HFFc6 (cell line): ENCODE measurements at regions not wholly inside any gene's neighbourhood (a gene's known extent, or its start where the extent isn't known, plus 50 kb on each side); places are given as distances from the start of the nearest gene placed in this dataset.

Experiments used
- DNase-seq: peaks from one replicate; pipeline ENCODE4 v3.0.0-alpha.2; 2018
- H3K27ac Mint-ChIP-seq: 2 replicates; pipeline ENCODE4 v1.8.0; 2020; ENCODE audit warnings: mild to moderate bottlenecking, mixed read lengths
- H3K27me3 Mint-ChIP-seq: 2 replicates; pipeline ENCODE4 v1.8.0; 2021; ENCODE audit warnings: mild to moderate bottlenecking, moderate library complexity, mixed read lengths; ENCODE audit not compliant: insufficient read depth
- H3K36me3 Mint-ChIP-seq: 2 replicates; pipeline ENCODE4 v1.8.0; 2021; ENCODE audit warnings: low read depth, mixed read lengths
- H3K4me1 Mint-ChIP-seq: 2 replicates; pipeline ENCODE4 v1.8.0; 2020; ENCODE audit warnings: low read depth, mixed read lengths
- H3K4me3 Mint-ChIP-seq: 2 replicates; pipeline ENCODE4 v1.8.0; 2020; ENCODE audit warnings: mild to moderate bottlenecking, moderate library complexity, mixed read lengths
- H3K9me3 Mint-ChIP-seq: 2 replicates; pipeline ENCODE4 v1.8.0; 2020; ENCODE audit warnings: mild to moderate bottlenecking, mixed read lengths
- CTCF ChIP-seq: fragments of 200-600 bp; sonication (generic); IDR thresholded peaks from 2 replicates; pipeline ENCODE4 v1.5.0; 2021; ENCODE audit warnings: antibody characterized with exemption, mild to moderate bottlenecking

- no peak for DNase-seq
- TF ChIP-seq CTCF = no peak
- Mint-ChIP-seq H3K4me1 (no peaks in the 10 kb centered on the region), H3K27ac (no peak overlapping the region), H3K27me3 (no peaks in the 10 kb centered on the region), H3K36me3 (peaks cover 6% of the 10 kb centered on the region; the same call in 1 of the 2 replicates), H3K9me3 (peaks cover 70% of the 10 kb centered on the region), H3K4me3 (no peak overlapping the region)
Observed at GRCh38 chr2:16313235-16313975, 352.2 kb downstream of the CYRIA start.

DNA sequence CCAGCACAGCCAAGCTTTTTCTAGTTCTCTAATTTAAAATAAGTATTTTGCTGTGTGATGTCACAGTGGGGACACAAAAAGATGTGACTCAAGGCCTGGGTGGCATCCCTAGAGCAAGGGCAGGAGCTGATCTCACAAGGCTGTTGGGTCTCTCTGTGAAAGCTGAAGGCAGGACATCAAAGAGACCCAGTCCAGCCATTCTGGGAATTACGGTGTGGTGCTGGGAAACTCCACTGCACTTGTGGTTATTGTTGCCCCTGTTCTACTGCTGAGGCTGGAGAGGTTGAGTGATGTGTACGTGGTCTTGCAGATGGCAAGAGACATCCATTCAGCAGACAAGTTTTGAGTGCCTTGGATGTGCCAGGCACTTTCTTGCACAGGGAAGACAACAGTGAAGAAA lies 352.9 kb downstream of the CYRIA start:
- H3K36me3 Mint-ChIP-seq = peaks cover 6% of the 10 kb centered on the region; the same call in 1 of the 2 replicates
- no peaks in the 10 kb centered on the region for H3K4me1 Mint-ChIP-seq
- H3K9me3 Mint-ChIP-seq = peaks cover 64% of the 10 kb centered on the region
- DNase-seq = no peak
- H3K27me3 Mint-ChIP-seq = no peaks in the 10 kb centered on the region
- TF ChIP-seq CTCF = no peak
- no peak overlapping the region for H3K27ac Mint-ChIP-seq
- no peak overlapping the region for H3K4me3 Mint-ChIP-seq

DNA sequence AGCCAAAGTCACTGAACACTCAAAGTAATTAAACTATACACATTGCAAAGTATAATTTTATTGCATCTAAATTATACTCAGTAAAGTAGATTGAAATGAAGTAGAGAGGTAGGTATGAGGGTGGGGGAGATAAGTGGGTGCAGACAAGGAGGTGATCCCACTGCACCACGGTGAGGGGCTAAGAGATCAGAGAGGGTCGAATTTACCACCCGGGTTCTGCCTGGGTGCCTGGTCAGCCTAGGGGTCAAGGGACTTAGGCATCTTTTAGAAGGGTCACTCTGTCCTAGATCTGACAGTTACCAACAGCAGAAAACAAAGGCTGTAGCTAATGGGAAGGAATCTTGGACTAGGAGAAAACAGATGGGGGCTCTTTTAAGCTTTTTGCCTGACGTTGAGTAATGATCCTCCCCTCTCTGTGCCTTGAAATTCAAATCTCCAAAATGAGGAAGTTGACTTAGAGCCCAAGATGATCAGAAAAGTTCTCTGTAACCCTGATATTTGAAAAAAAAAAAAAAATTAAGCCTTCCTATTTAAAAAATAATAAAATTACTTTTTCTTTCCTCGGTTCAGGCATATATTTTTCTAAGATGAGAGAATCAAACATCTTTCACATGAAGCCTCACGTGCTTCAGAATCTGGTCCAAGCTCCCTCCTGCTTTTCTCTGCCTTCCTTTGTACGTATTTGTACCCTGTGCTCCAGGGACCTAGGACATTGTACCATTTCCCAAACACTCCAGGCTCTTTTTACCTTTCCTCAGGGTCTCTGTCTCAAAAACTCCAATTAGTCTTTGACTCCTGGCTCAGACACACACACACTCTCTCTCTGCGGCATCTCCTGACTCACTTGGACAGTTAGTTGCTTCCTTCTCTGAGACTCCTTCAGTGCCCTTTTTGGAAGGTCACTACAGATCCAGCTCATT lies 353.9 kb downstream of the CYRIA start:
- Mint-ChIP-seq H3K27ac (no peak overlapping the region), H3K27me3 (no peaks in the 10 kb centered on the region), H3K4me1 (no peaks in the 10 kb centered on the region), H3K4me3 (no peak overlapping the region), H3K9me3 (peaks cover 60% of the 10 kb centered on the region), H3K36me3 (peaks cover 6% of the 10 kb centered on the region; the same call in 1 of the 2 replicates)
- TF ChIP-seq CTCF = no peak
- no peak for DNase-seq

DNA sequence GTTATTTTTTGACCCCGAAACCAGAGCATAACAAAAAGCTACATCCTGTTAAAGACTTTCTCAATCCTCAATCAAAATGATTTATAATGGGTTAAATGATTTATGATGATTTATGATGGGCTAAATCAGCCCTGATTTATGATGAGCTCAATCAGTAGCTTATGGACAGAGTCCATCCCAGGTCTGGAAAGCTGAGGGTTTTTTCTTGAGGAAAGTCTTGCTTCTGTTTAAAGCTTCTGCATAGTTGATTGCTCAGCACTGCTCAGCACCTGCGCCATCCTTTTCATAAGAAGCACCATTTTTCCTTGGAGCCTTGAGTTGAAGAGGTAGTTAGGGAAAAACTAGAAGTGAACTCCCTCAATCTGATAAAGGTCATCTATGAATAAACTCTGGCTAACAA lies 356.8 kb downstream of the CYRIA start:
- Mint-ChIP-seq H3K9me3 (peaks cover 58% of the 10 kb centered on the region), H3K27me3 (no peaks in the 10 kb centered on the region), H3K27ac (no peak overlapping the region), H3K4me1 (no peaks in the 10 kb centered on the region), H3K4me3 (no peak overlapping the region), H3K36me3 (no peaks in the 10 kb centered on the region)
- no peak for TF ChIP-seq CTCF
- DNase-seq = no peak

DNA sequence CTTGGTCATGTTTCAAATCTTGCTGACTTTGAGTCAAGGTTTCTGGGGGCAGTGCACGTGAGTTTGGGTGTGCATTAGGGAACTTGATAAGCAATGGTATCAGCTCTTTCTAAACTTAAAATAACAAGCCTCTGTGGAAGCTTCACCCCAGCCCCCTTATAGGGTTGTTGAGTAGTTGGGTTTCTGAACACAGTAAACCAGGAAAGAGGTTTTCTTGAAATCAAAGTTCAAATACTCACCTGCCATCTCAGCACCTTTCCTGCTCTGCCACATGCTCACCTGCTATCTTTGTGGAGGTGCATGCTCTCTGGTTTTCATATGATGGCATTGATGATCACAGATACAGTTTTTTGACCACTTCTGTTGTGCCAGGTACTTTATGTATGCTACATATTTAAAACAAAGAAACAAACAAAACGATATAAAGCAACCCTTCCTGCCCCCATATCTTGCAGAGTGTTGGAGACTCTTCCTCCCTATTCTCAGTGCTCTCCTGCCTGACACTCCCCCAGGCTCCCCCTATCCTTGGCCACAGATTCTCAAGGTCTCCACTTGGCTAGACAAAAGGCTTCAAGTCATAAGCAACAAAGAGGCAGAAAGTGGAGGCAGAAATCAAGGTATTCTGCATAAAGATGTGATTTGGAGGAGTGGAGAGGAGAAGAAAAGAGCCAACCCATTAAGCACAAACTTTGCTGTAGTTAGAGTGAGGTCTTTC lies 360.6 kb downstream of the CYRIA start:
- no peak overlapping the region for H3K27ac Mint-ChIP-seq
- H3K27me3 Mint-ChIP-seq = no peaks in the 10 kb centered on the region
- H3K9me3 Mint-ChIP-seq = peaks cover 56% of the 10 kb centered on the region
- DNase-seq = no peak
- H3K4me1 Mint-ChIP-seq = no peaks in the 10 kb centered on the region
- TF ChIP-seq CTCF = no peak
- H3K4me3 Mint-ChIP-seq = no peak overlapping the region
- H3K36me3 Mint-ChIP-seq = no peaks in the 10 kb centered on the region
